HS-27A (cell line): ENCODE measurements at regions not wholly inside any gene's neighbourhood (a gene's known extent, or its start where the extent isn't known, plus 50 kb on each side); places are given as distances from the start of the nearest gene placed in this dataset.
A peak's percentile ranks its signal among the peaks of the same experiment; 100 is the strongest.
"Not testable (repeated sequence)": the region's sequence is repeated elsewhere in the genome, so short reads cannot be mapped to it uniquely, and the experiment has no call there.

Source experiments
- DNase-seq: peaks from one replicate; pipeline ENCODE4 v3.0.0-alpha.2; 2012; ENCODE audit warnings: low read depth, missing footprints

DNA sequence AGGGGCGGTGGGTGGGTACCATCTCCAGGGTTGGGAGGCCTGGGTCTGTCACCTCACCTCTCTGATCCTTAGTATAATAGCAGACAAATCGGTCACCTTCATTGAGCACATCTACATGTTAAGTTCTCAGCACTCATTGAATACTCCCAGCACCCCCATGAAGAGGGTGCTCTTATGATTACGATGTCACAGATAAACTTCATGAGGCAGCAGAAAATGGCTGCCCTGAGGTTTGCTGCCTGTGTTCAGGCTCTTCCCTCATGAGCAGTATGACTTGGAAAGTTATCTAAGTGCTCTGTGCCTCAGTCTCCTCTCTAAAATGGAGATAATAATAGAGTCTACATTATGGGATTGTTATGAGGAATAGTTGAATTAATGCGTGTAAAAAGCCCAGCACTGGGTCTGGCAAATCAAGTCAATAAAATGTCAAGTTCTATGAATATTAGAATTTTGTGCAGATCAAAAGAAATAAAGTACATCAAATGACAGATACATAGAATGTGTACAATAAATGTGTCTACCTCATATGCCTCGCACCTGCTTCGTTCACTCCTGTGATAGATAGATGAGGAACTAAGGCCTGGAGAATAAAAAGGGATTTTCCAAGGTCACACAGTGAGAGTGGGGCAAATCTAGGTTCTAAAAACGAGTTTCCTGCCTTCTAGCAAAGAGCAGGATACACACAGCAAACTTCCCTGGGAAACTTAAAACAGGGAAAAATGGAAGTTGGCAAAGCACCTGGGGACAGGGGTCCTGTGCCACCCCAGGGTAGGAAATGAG lies 142.2 kb upstream of the MRPS22 start:
- no peak for DNase-seq

DNA sequence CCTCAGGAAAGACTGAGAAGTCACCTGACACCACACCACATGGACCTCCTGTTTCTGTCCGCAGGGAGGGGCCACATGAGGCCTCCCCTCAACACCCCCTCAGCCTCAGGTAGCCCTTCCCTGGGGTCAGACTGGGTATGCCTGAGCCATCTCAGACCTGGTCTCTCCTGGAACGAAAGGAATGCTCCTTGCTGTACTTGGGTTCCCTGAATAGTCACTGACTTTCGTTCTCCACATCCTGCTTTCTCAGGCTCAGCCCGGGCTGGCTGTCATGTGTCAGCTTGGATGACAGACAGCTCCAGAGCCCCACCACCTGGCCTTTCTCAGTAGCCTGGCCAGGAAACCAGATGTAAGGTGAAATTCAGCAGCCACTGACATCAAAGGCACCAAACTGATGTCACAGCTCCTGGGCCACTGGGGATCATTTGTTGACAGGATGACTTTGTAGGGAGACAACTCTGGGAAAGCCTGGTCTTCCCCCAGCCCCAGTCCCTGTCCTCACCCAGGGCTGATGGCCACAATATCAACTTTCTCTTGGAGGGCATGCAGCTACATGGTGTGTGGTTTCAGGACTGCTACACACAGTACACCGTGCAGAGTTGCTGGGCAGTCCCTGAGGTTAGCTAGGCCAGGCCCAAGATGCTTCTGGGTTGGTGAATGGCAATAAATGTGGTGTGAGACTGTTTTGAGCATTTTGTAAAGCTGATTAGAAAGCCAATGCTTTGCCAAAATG lies 141.4 kb upstream of the MRPS22 start:
- DNase-seq: no peak

GRCh38 chr3:139202959-139203349 lies 140.9 kb upstream of the MRPS22 start:
- DNase-seq: no peak

DNA sequence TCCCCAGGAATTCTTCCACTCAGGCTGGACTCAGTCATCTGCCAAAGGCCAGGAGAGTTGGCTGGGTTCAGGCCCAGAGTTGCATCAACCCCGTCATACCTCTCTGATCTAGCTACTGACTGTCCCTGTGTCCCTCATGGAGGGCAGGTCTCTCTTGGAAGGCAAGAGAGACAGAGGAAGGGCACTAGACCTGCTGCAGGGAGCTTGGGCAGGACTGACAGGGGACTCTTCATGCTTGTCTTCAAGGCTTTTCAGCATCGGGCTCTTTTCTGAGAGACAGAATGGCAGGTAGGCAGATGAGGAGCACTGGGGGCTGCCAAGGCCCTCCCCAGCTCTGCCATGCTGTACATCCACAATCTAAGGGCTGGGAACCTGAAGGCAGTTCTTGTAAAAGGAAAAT lies 140.1 kb upstream of the MRPS22 start:
- no peak for DNase-seq

GRCh38 chr3:139204728-139205127 lies 139.1 kb upstream of the MRPS22 start:
- DNase-seq: no peak

DNA sequence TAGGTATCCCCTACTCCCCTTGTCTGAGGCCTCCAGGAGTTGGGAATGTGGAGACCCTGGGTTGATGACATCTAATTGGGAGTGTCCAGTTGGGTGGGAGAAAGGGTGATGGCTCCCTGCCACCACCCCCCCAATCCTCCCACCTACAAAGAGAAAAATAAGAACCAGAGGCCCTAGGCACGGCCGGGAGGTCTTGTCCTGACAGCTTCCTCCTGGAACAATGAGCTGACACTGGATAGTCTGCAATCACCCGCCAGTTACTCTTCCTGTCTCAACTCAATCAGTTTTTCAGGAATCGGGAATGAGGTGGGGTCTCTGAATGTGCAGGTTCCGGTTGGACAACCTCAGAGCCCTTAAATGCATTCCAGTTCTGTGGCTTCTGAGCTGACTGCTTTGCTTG lies 129.9 kb upstream of the MRPS22 start:
- no peak for DNase-seq

DNA sequence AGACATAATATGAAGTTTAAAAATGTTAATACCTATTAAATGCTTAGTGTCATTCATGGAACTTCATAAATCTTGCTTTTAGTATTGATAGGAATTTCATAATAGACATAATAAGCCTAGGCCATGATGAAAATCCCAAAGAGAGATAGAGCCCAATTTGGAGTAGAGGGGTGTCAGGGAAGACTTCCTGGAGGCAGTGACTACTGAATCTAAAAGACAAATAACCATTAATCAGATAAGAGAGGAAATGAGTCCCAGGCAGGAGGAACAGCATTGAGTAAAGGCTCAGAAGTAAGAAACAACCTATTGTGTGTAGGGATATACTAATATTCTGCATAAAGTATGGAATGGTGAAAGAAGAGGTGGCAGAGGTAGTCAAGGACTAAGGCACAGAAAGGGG lies 126.9 kb upstream of the MRPS22 start:
- DNase-seq: no peak

DNA sequence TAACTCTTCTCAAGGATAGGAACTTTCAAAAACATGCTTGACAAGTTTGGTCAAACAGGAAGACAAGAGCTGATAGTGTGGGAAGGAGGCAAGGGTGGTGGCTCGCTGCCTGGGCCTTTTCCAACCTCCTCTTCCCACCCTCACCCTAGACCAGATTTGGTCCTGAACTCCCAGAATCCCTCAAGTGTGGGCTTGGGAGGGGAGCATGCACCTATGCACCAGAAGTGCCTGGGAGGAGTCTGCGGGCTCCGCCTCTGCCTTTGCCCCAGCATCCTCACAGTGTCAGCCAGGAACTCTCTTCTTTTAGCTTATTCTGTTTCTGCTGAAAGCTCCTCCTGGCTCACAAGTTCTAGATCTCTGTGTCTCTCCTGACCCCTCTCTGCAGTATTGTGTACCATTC lies 126.2 kb upstream of the MRPS22 start:
- no peak for DNase-seq

DNA sequence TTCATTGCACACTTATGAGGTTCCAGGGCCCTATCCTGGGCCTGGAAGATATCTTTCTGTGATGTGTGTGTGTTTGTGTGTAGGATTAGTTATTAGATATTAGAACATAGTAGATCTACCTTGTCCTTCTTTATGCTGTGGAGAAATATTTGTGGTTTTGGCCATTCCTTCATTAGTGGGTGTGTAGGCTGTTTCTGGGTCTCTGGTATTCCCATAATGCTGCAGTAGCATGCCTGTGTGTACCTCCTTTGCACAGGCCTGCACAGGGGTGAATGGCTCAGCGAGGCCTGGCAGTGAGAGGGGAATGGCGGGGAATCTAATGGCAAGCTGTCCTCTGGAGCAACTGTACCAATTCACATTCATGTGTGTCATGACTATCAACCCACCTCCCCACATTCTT lies 125.8 kb upstream of the MRPS22 start:
- DNase-seq: no peak

GRCh38 chr3:139219463-139219862 lies 124.4 kb upstream of the MRPS22 start:
- DNase-seq: no peak

GRCh38 chr3:139222100-139222657 lies 121.6 kb upstream of the MRPS22 start:
- DNase-seq: no peak

GRCh38 chr3:139225548-139225947 lies 118.3 kb upstream of the MRPS22 start:
- DNase-seq: no peak

GRCh38 chr3:139226731-139227130 lies 117.1 kb upstream of the MRPS22 start:
- no peak for DNase-seq

GRCh38 chr3:139227165-139227564 lies 116.7 kb upstream of the MRPS22 start:
- no peak for DNase-seq

DNA sequence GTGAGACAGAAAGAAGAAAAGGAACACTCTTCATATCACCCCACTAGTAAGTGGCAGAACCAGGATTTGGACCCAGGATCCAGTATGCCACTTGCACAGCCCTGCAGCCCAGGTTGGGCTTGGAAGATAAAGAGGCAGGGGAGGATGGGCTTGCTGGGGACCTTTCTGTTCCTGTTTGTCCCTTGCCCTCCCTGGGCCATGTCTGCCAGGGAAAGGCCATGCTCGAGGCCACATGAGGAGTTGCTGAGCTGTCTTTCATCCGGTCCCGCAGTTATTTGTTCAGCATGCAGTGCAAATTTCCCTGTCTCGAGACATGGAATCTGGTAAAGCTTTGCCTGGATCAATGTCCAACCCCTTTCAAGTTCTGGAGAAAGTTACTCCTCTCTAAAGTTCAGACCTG lies 116.0 kb upstream of the MRPS22 start:
- DNase-seq: no peak

DNA sequence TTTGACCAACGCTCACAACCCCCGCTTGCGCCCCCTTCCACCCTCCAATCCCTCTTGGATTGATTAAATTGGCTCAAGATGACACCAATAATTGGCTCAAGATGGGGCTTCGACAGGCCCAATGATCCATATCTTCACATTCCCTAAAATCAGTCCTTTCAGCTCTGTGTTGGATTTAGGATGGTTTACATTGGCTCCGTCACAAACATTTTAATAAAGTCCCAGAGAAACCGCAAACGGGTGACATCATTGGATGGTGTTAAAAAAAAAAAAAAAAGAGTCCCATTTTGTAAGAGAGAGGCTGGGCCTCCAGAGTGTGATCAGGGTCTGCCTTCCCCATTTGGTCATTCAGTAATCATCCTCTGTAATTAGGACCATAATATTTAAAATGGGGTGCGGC lies 113.4 kb upstream of the MRPS22 start:
- peak; percentile 7 for DNase-seq

- no peak for DNase-seq
Measured at GRCh38 chr3:139231555-139232281, 112.1 kb upstream of the MRPS22 start.

GRCh38 chr3:139232341-139232740 lies 111.5 kb upstream of the MRPS22 start:
- not testable (repeated sequence) for DNase-seq

GRCh38 chr3:139234491-139234890 lies 109.3 kb upstream of the MRPS22 start:
- DNase-seq: no peak

- no peak for DNase-seq
Measured at GRCh38 chr3:139235192-139235591, 108.6 kb upstream of the MRPS22 start.

DNA sequence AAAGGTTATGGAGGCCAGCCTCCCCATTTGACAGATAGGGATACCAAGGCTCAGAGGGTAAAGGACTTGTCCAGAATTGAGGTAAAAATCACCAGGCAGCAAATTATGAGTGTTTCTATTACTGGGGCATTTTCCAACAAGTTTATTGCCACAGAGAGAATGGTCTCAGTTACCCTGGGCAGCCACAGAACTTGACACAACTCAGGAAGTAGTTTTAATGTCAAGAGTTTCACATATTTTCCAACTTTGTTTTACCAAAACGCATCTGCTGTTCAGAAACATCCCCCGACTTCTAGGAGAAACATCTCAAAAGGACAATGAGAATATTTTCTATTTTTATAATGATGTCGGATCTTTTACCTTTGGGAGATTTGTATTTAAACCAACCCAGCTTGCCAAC lies 107.5 kb upstream of the MRPS22 start:
- DNase-seq: no peak

- DNase-seq: no peak
Measured at GRCh38 chr3:139238281-139239030, 105.4 kb upstream of the MRPS22 start.
